Left hindlimb (tissue), 1 donor: ENCODE measurements at regions not wholly inside any gene's neighbourhood (a gene's known extent, or its start where the extent isn't known, plus 50 kb on each side); places are given as distances from the start of the nearest gene placed in this dataset.
"Not testable (repeated sequence)": the region's sequence is repeated elsewhere in the genome, so short reads cannot be mapped to it uniquely, and the experiment has no call there.

ENCODE experiments used
- DNase-seq: peaks from one replicate; pipeline ENCODE4 v3.0.0-alpha.2; 2018

GRCh38 chr17:37859451-37859850 is 64.8 kb upstream of the TBC1D3K start:
- no peak for DNase-seq

- DNase-seq: not testable (repeated sequence)
These were observed 65.8 kb upstream of the TBC1D3K start for GRCh38 chr17:37858391-37858790.

GRCh38 chr17:37856245-37856644 is 68.0 kb upstream of the TBC1D3K start:
- no peak for DNase-seq

- DNase-seq: no peak
These were observed 74.6 kb upstream of the TBC1D3K start for GRCh38 chr17:37849617-37849972.

- DNase-seq: no peak
These were observed 75.3 kb upstream of the TBC1D3K start for GRCh38 chr17:37848690-37849616.

GRCh38 chr17:37847811-37848331 is 76.3 kb upstream of the TBC1D3K start:
- DNase-seq: no peak

GRCh38 chr17:37847102-37847501 is 77.1 kb upstream of the TBC1D3K start:
- DNase-seq: no peak

- no peak for DNase-seq
These were observed 79.3 kb upstream of the TBC1D3K start for GRCh38 chr17:37844977-37845293.

- peak; percentile 46 for DNase-seq
These were observed 79.8 kb upstream of the TBC1D3K start for GRCh38 chr17:37844158-37844976.

GRCh38 chr17:37842401-37842800 is 81.8 kb upstream of the TBC1D3K start:
- DNase-seq: no peak

GRCh38 chr17:37841232-37841631 is 83.0 kb upstream of the TBC1D3K start:
- no peak for DNase-seq

GRCh38 chr17:37840576-37840975 is 83.6 kb upstream of the TBC1D3K start:
- DNase-seq: no peak

- no peak for DNase-seq
These were observed 84.8 kb upstream of the TBC1D3K start for GRCh38 chr17:37839196-37839978.

GRCh38 chr17:37838276-37838675 is 85.9 kb upstream of the TBC1D3K start:
- no peak for DNase-seq

- DNase-seq: no peak
These were observed 87.6 kb upstream of the TBC1D3K start for GRCh38 chr17:37836593-37836992.

GRCh38 chr17:37834168-37834567 is 89.3 kb upstream of the HNF1B start:
- DNase-seq: no peak

GRCh38 chr17:37833237-37833859 is 88.5 kb upstream of the HNF1B start:
- DNase-seq: no peak

GRCh38 chr17:37831986-37832385 is 87.1 kb upstream of the HNF1B start:
- no peak for DNase-seq

- DNase-seq: no peak
These were observed 86.6 kb upstream of the HNF1B start for GRCh38 chr17:37831492-37831891.

- no peak for DNase-seq
These were observed 85.5 kb upstream of the HNF1B start for GRCh38 chr17:37830151-37830993.

GRCh38 chr17:37829592-37830123 is 84.8 kb upstream of the HNF1B start:
- DNase-seq: no peak
